PFSK-1 (cell line): ENCODE measurements at regions not wholly inside any gene's neighbourhood (a gene's known extent, or its start where the extent isn't known, plus 50 kb on each side); places are given as distances from the start of the nearest gene placed in this dataset.

Experiments
- FOXP2 ChIP-seq: optimal IDR thresholded peaks from 2 replicates; pipeline ENCODE3; 2011; ENCODE audit warnings: borderline replicate concordance, control low read depth, inconsistent platforms; ENCODE audit not compliant: insufficient read depth; ENCODE audit errors: extremely low read length, extremely low read depth
- POLR2AphosphoS5 ChIP-seq: IDR thresholded peaks from 2 replicates; pipeline ENCODE4 v1.6.1; 2012; ENCODE audit warnings: low read depth, mild to moderate bottlenecking, control low read depth, low read length, moderate library complexity
- SIN3A ChIP-seq: IDR thresholded peaks from 2 replicates; pipeline ENCODE4 v1.6.1; 2012; ENCODE audit warnings: mild to moderate bottlenecking, low read length, moderate library complexity, borderline replicate concordance; ENCODE audit not compliant: insufficient read depth
- TAF1 ChIP-seq: IDR thresholded peaks from 2 replicates; pipeline ENCODE4 v1.6.1; 2012; ENCODE audit warnings: low read length, control low read depth, borderline replicate concordance; ENCODE audit not compliant: insufficient read depth
- TF ChIP-seq, protein P1 (sequence below), 2 experiments: IDR thresholded peaks; 2 replicates each; pipeline versions ENCODE4 v1.6.1 to v1.8.0; 2011 to 2012; ENCODE audit warnings: low read depth in 2 of 2, low read length in 2 of 2, control low read depth in 1 of 2, inconsistent platforms in 1 of 2, mild to moderate bottlenecking in 1 of 2, moderate library complexity in 1 of 2; ENCODE audit not compliant: insufficient read depth in 1 of 2

GRCh38 chr12:66799551-66799950 lies 120.7 kb upstream of the GRIP1 start:
- TF ChIP-seq POLR2AphosphoS5 (no peak), FOXP2 (no peak), TAF1 (no peak), SIN3A (no peak)
- TF ChIP-seq, protein P1, sequence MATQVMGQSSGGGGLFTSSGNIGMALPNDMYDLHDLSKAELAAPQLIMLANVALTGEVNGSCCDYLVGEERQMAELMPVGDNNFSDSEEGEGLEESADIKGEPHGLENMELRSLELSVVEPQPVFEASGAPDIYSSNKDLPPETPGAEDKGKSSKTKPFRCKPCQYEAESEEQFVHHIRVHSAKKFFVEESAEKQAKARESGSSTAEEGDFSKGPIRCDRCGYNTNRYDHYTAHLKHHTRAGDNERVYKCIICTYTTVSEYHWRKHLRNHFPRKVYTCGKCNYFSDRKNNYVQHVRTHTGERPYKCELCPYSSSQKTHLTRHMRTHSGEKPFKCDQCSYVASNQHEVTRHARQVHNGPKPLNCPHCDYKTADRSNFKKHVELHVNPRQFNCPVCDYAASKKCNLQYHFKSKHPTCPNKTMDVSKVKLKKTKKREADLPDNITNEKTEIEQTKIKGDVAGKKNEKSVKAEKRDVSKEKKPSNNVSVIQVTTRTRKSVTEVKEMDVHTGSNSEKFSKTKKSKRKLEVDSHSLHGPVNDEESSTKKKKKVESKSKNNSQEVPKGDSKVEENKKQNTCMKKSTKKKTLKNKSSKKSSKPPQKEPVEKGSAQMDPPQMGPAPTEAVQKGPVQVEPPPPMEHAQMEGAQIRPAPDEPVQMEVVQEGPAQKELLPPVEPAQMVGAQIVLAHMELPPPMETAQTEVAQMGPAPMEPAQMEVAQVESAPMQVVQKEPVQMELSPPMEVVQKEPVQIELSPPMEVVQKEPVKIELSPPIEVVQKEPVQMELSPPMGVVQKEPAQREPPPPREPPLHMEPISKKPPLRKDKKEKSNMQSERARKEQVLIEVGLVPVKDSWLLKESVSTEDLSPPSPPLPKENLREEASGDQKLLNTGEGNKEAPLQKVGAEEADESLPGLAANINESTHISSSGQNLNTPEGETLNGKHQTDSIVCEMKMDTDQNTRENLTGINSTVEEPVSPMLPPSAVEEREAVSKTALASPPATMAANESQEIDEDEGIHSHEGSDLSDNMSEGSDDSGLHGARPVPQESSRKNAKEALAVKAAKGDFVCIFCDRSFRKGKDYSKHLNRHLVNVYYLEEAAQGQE (IDR thresholded peaks at IDR 0.05; ENCODE audit: insufficient read depth in 1 of 2, low read depth in 2 of 2, low read length in 2 of 2) = no peak
